SK-MEL-5 (cell line): ENCODE measurements at regions not wholly inside any gene's neighbourhood (a gene's known extent, or its start where the extent isn't known, plus 50 kb on each side); places are given as distances from the start of the nearest gene placed in this dataset.

Experiments used
- DNase-seq: peaks from one replicate; pipeline ENCODE4 v3.0.0-alpha.2; 2016; ENCODE audit warnings: low read depth, low spot score
- in situ Hi-C: cut with HindIII; loops from 2 replicates; pipeline ENCODE4 v1.10.0; 2016; ENCODE audit warnings: low sequenced_read_pairs, high pct_unique_total_duplicates, low pct_unique_long_range_greater_than_20kb

DNA sequence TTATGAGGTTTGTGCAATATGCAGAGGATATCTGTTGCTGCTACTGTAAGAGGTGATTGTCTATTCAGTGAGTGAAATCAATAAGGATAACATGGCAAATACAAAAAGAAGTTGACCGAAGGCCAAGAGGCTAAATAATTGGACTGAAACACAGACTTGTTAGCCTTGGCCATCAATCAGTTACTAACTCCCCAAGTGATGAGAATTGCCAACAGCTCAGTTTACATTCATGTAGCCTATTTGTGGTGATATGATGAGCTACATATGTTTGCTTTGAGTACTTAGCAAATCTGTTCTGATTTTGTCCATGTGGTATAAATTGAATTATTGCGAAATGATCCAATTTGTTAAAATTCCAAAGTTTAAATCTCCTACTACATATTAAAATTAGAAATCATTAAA, 68.6 kb upstream of the VAV3 start:
- in situ Hi-C loops = no loop called here

GRCh38 chr1:108028841-108029388, 63.9 kb upstream of the VAV3 start:
- in situ Hi-C loops = no loop called here
- DNase-seq = no peak

More for the DNA sequence above, 68.6 kb upstream of the VAV3 start:
- no peak for DNase-seq

DNA sequence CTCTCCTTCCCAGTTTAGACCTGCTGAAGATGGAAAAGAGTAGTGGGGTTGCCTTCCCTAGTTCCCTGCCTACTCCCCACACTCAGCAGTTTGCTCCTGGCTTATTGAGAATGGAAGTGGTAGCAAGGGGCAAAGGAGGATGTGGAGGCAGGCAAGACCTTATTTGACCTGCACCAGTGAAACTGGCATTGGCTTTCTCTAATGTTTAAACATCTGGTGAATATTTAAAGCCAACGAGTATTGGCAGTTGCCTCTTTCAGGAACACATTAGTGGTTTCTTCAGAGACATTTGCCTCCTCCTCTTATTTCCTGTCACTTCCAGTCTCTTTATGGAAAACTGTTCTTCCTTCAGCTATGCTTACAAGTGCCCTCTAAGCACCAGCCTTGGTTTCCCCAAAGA, 62.4 kb upstream of the VAV3 start:
- in situ Hi-C loops = no loop called here
- no peak for DNase-seq

GRCh38 chr1:108017698-108018097, 52.7 kb upstream of the VAV3 start:
- in situ Hi-C loops = no loop called here
- no peak for DNase-seq

GRCh38 chr1:108016451-108016920, 51.5 kb upstream of the VAV3 start:
- in situ Hi-C loops = no loop called here
- DNase-seq = no peak
